Astrocyte (in vitro differentiated cells and primary cell): ENCODE measurements at regions not wholly inside any gene's neighbourhood (a gene's known extent, or its start where the extent isn't known, plus 50 kb on each side); places are given as distances from the start of the nearest gene placed in this dataset.

Source experiments
- EZH2 ChIP-seq: IDR thresholded peaks from 2 replicates; pipeline ENCODE4 v1.6.1; 2012; ENCODE audit warnings: mild to moderate bottlenecking, low read length, inconsistent platforms; ENCODE audit not compliant: insufficient read depth
- TF ChIP-seq, protein P1 (sequence below): IDR thresholded peaks from 2 replicates; pipeline ENCODE4 v1.5.1; 2011; ENCODE audit warnings: low read depth, mild to moderate bottlenecking, inconsistent platforms, low read length, moderate library complexity; ENCODE audit not compliant: insufficient read depth

- TF ChIP-seq EZH2, result no peak
- TF ChIP-seq, protein P1, sequence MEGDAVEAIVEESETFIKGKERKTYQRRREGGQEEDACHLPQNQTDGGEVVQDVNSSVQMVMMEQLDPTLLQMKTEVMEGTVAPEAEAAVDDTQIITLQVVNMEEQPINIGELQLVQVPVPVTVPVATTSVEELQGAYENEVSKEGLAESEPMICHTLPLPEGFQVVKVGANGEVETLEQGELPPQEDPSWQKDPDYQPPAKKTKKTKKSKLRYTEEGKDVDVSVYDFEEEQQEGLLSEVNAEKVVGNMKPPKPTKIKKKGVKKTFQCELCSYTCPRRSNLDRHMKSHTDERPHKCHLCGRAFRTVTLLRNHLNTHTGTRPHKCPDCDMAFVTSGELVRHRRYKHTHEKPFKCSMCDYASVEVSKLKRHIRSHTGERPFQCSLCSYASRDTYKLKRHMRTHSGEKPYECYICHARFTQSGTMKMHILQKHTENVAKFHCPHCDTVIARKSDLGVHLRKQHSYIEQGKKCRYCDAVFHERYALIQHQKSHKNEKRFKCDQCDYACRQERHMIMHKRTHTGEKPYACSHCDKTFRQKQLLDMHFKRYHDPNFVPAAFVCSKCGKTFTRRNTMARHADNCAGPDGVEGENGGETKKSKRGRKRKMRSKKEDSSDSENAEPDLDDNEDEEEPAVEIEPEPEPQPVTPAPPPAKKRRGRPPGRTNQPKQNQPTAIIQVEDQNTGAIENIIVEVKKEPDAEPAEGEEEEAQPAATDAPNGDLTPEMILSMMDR, result no peak
These were observed 206.3 kb upstream of the HAAO start for GRCh38 chr2:42998721-42999120.
